Transverse colon (tissue), 4 donors: ENCODE measurements at regions not wholly inside any gene's neighbourhood (a gene's known extent, or its start where the extent isn't known, plus 50 kb on each side); places are given as distances from the start of the nearest gene placed in this dataset.

ENCODE experiments used
- DNase-seq: peaks from one replicate; pipeline ENCODE4 v3.0.0-alpha.2; 2019
- H3K27ac ChIP-seq, 4 donors: fragments of 200-600 bp; sonication (generic); 2 replicates each; pipeline ENCODE4 v1.5.1; 2016 to 2018; ENCODE audit warnings: inconsistent platforms in 4 of 4
- H3K27me3 ChIP-seq: fragments of 200-600 bp; sonication (generic); 2 replicates; pipeline ENCODE4 v1.5.1; 2017; ENCODE audit warnings: inconsistent platforms
- H3K36me3 ChIP-seq, 4 donors: fragments of 200-600 bp; sonication (generic); 2 replicates each; pipeline ENCODE4 v1.5.1; 2017 to 2019; ENCODE audit warnings: inconsistent platforms in 4 of 4
- H3K4me1 ChIP-seq, 4 donors: fragments of 200-600 bp; sonication (generic); 2 replicates each; pipeline ENCODE4 v1.5.1; 2017 to 2020; ENCODE audit warnings: inconsistent platforms in 4 of 4
- H3K4me3 ChIP-seq, 4 donors: fragments of 200-600 bp; sonication (generic); 1 replicate in 1 of 4; 2 replicates in 3 of 4; pipeline versions ENCODE4 v1.5.1 to v1.6.1; 2017 to 2019; ENCODE audit warnings: inconsistent platforms in 4 of 4
- H3K9me3 ChIP-seq, 2 donors: fragments of 200-600 bp; sonication (generic); 2 replicates each; pipeline ENCODE4 v1.5.1; 2017 to 2019; ENCODE audit warnings: inconsistent platforms in 2 of 2
- CTCF ChIP-seq, 5 experiments: fragments of 200-600 bp in 3 of 5; fragments of 450-650 bp in 2 of 5; sonication (generic) in 3 of 5; IDR thresholded peaks; 1 replicate in 2 of 5; 2 replicates in 3 of 5; pipeline ENCODE4 v1.5.1; 2016 to 2017; ENCODE audit warnings: antibody characterized with exemption in 5 of 5, inconsistent platforms in 3 of 5, mild to moderate bottlenecking in 2 of 5, moderate library complexity in 1 of 5
- EP300 ChIP-seq: sonication (generic); formaldehyde crosslinking; IDR thresholded peaks from one replicate; pipeline ENCODE4 v1.6.1; 2017; ENCODE audit warnings: antibody characterized with exemption, low read depth
- POLR2A ChIP-seq: fragments of 450-650 bp; IDR thresholded peaks from one replicate; pipeline ENCODE4 v1.6.1; 2016; ENCODE audit warnings: antibody characterized with exemption, mild to moderate bottlenecking, moderate library complexity
- POLR2AphosphoS5 ChIP-seq, 3 donors: sonication (generic); formaldehyde crosslinking; IDR thresholded peaks; one replicate each; pipeline ENCODE4 v1.6.1; 2016; ENCODE audit warnings: antibody characterized with exemption in 3 of 3
- WGBS, 2 donors: methylation state at CpG; one replicate each; pipeline ENCODE4 v1.1.5; 2018; ENCODE audit warnings: low coverage in 1 of 2; 5-methylcytosine and 5-hydroxymethylcytosine counted together
- in situ Hi-C, 4 donors: fragments of 200-750 bp; cut with MboI; loops; one replicate each; pipeline versions ENCODE4 v1.15.0 to v1.15.1; 2017; ENCODE audit warnings: low sequenced_read_pairs in 3 of 4, low pct_ligation_motif_present in 1 of 4, low pct_unique_long_range_greater_than_20kb in 1 of 4
- intact Hi-C: fragments of 100-400 bp; cut with DNase I; formaldehyde crosslinking; loops from one replicate; pipeline ENCODE4 v1.15.1; 2023; ENCODE audit warnings: low total_unique reads

- in situ Hi-C loops, result no loop called here
- Histone ChIP-seq H3K9me3 (no peaks in the 10 kb centered on the region), H3K27me3 (no peaks in the 10 kb centered on the region), H3K4me1 (no peaks in the 10 kb centered on the region), H3K4me3 (no peak overlapping the region), H3K27ac (no peak overlapping the region), H3K36me3 (no peaks in the 10 kb centered on the region)
- TF ChIP-seq POLR2A, result no peak
- TF ChIP-seq POLR2AphosphoS5 (IDR thresholded peaks at IDR 0.05), result no peak
- TF ChIP-seq CTCF (IDR thresholded peaks at IDR 0.05), result no peak
- no peak for TF ChIP-seq EP300
- intact Hi-C loops, result no loop called here
- DNase-seq, result peak; percentile 32
- 20 to 80% methylated on average over 1 to 27 of the region's 27 CpGs for WGBS, 2 donors
Measured at GRCh38 chr11:69382131-69383128, 88.5 kb downstream of the MYEOV start.

- H3K4me3 ChIP-seq, result no peak overlapping the region
- no peaks in the 10 kb centered on the region for H3K36me3 ChIP-seq
- no peaks in the 10 kb centered on the region for H3K4me1 ChIP-seq
- 94 to 100% methylated on average over 3 to 13 of the region's 13 CpGs for WGBS, 2 donors
- no peak overlapping the region for H3K27ac ChIP-seq
- intact Hi-C loops, result no loop called here
- DNase-seq, result no peak
- in situ Hi-C loops, result no loop called here
- H3K27me3 ChIP-seq, result no peaks in the 10 kb centered on the region
- no peak for TF ChIP-seq POLR2AphosphoS5 (IDR thresholded peaks at IDR 0.05)
- no peak for TF ChIP-seq CTCF (IDR thresholded peaks at IDR 0.05)
- TF ChIP-seq EP300, result no peak
- no peak for TF ChIP-seq POLR2A
- H3K9me3 ChIP-seq, result peaks cover 5 to 9% of the 10 kb centered on the region in 2 donors
Measured at GRCh38 chr11:69383372-69384250, 89.7 kb downstream of the MYEOV start.

- H3K4me1 ChIP-seq, result no peaks in the 10 kb centered on the region
- H3K27me3 ChIP-seq, result no peaks in the 10 kb centered on the region
- no peak overlapping the region for H3K27ac ChIP-seq
- TF ChIP-seq CTCF (IDR thresholded peaks at IDR 0.05) (no peak), EP300 (no peak), POLR2A (no peak), POLR2AphosphoS5 (IDR thresholded peaks at IDR 0.05) (no peak)
- peaks cover 5 to 11% of the 10 kb centered on the region in 2 donors for H3K9me3 ChIP-seq
- no peaks in the 10 kb centered on the region for H3K36me3 ChIP-seq
- intact Hi-C loops, result no loop called here
- in situ Hi-C loops, result no loop called here
- no peak for DNase-seq
- no peak overlapping the region for H3K4me3 ChIP-seq
- 86 to 88% methylated on average over 8 to 28 of the region's 31 CpGs for WGBS, 2 donors
Measured at GRCh38 chr11:69384251-69385143, 90.5 kb downstream of the MYEOV start.
